NCI-H2107 (cell line): ENCODE measurements at regions not wholly inside any gene's neighbourhood (a gene's known extent, or its start where the extent isn't known, plus 50 kb on each side); places are given as distances from the start of the nearest gene placed in this dataset.

ENCODE experiments used
- DNase-seq: peaks from one replicate; lab custom pipeline; 2025; lab: John Stamatoyannopoulos, UW

GRCh38 chr2:167424221-167424620 lies 535.9 kb downstream of the XIRP2 start:
- DNase-seq = no peak

- no peak for DNase-seq
Observed at GRCh38 chr2:167423731-167424130, 535.5 kb downstream of the XIRP2 start.

- no peak for DNase-seq
Observed at GRCh38 chr2:167420211-167420610, 531.9 kb downstream of the XIRP2 start.

- no peak for DNase-seq
Observed at GRCh38 chr2:167415068-167415467, 526.8 kb downstream of the XIRP2 start.

GRCh38 chr2:167411367-167411766 lies 523.1 kb downstream of the XIRP2 start:
- no peak for DNase-seq

- no peak for DNase-seq
Observed at GRCh38 chr2:167406558-167406957, 518.3 kb downstream of the XIRP2 start.

- no peak for DNase-seq
Observed at GRCh38 chr2:167404627-167405284, 516.5 kb downstream of the XIRP2 start.

- DNase-seq = no peak
Observed at GRCh38 chr2:167401309-167401708, 513.0 kb downstream of the XIRP2 start.

GRCh38 chr2:167400546-167400945 lies 512.3 kb downstream of the XIRP2 start:
- DNase-seq = no peak

GRCh38 chr2:167398873-167399272 lies 510.6 kb downstream of the XIRP2 start:
- DNase-seq = no peak

- no peak for DNase-seq
Observed at GRCh38 chr2:167388901-167389300, 500.6 kb downstream of the XIRP2 start.

GRCh38 chr2:167388497-167388896 lies 500.2 kb downstream of the XIRP2 start:
- no peak for DNase-seq

GRCh38 chr2:167386694-167387093 lies 498.4 kb downstream of the XIRP2 start:
- no peak for DNase-seq

- no peak for DNase-seq
Observed at GRCh38 chr2:167383610-167384194, 495.4 kb downstream of the XIRP2 start.

- DNase-seq = no peak
Observed at GRCh38 chr2:167381349-167381748, 493.1 kb downstream of the XIRP2 start.

GRCh38 chr2:167380555-167380954 lies 492.3 kb downstream of the XIRP2 start:
- DNase-seq = no peak

- no peak for DNase-seq
Observed at GRCh38 chr2:167380094-167380493, 491.8 kb downstream of the XIRP2 start.

- no peak for DNase-seq
Observed at GRCh38 chr2:167369083-167369482, 480.8 kb downstream of the XIRP2 start.

- no peak for DNase-seq
Observed at GRCh38 chr2:167368371-167368770, 480.1 kb downstream of the XIRP2 start.

- DNase-seq = no peak
Observed at GRCh38 chr2:167365216-167365615, 476.9 kb downstream of the XIRP2 start.

- no peak for DNase-seq
Observed at GRCh38 chr2:167361426-167361825, 473.1 kb downstream of the XIRP2 start.

- no peak for DNase-seq
Observed at GRCh38 chr2:167355821-167356220, 467.5 kb downstream of the XIRP2 start.

GRCh38 chr2:167353605-167354280 lies 465.5 kb downstream of the XIRP2 start:
- no peak for DNase-seq
